Activated CD4-positive, alpha-beta T cell treated with anti-CD3 and anti-CD28 coated beads for 4 hours (primary cell): ENCODE measurements at regions not wholly inside any gene's neighbourhood (a gene's known extent, or its start where the extent isn't known, plus 50 kb on each side); places are given as distances from the start of the nearest gene placed in this dataset.
"Not testable (repeated sequence)": the region's sequence is repeated elsewhere in the genome, so short reads cannot be mapped to it uniquely, and the experiment has no call there.

Experiments
- DNase-seq, 2 donors: peaks; one replicate each; pipeline ENCODE4 v3.0.0-alpha.2; 2020

DNA sequence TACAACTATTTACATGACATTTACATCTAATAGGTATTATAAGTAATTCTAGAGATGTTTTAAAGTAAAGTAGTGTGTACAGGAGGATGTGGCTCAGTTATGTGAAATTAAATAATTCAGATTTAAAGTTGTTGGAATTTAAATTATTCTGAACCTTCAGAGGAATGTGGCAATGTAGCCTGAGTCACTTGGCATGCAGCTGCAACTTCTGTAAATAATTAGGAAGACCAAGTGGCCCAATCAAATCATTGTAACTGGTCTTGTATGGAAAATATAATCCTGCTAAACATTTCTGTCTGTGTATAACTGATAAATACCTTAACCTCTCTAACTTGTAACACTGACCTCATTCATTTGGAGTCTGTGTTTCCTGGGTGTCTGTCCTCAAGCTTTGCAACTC lies 828.9 kb downstream of the GLUD2 start:
- DNase-seq, result no peak

DNA sequence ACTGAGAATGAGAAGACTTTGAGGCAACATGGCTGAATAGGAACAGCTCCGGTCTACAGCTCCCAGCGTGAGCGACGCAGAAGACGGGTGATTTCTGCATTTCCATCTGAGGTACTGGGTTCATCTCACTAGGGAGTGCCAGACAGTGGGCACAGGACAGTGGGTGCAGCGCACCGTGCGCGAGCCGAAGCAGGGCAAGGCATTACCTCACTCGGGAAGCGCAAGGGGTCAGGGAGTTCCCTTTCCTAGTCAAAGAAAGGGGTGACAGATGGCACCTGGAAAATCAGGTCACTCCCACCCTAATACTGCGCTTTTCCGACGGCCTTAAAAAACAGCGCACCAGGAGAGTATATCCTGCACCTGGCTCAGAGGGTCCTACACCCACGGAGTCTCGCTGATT lies 829.9 kb downstream of the GLUD2 start:
- not testable (repeated sequence) for DNase-seq

DNA sequence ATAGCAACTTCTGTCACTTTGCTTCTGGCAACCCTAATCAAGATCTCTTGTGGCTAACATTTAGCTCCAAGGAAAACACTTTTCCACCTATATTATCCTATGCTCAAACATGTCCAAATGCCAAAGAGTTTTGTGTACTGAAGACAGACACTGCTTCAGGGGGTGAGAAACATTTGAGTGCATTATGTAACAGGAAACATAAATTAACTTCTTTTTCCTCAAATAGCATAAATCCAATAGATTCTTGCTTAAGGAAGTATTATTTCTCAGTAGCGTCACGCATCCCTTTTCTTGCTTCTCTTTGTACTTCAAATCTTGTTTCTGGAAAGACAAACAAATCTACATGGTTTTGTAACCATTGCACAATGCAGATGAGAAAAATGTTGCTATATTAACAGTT lies 839.1 kb downstream of the GLUD2 start:
- DNase-seq, result no peak

DNA sequence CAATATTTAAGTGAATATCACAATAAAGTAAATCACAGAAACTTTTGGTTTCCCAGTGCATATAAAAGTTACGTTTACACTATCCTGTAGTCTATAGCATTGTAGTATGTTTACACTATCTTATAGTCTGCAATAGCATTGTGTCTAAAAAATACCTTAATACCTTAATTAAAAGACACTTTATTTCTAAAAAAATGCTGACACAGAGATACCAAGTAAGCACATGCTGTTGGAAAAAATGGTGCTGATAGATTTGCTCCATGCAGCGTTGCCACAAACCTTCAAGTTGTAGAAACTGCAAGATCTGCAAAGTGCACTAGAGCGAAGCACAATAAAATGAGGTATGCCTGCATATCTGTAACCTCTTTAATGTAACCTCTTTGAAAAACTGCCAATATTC lies 847.3 kb downstream of the GLUD2 start:
- DNase-seq, result no peak

DNA sequence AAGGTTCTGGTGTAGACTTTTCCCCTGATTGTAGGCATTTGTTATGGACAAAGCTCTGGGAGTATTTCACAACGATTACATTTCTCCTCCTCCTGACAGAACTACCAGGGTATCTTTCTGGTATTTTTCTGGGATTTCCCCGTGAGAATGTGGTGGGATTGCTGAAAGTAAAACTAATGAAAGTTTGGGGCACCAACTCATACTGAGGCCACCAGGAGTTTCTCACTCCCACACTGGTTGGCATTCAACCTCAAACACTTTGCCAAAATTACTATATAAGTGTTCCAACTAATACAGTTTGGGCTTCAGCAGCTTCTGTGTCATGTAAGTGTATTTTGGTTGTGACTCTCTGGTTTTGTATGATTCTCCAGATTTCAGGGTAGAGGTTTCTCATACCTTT lies 855.1 kb downstream of the GLUD2 start:
- DNase-seq, result no peak

DNA sequence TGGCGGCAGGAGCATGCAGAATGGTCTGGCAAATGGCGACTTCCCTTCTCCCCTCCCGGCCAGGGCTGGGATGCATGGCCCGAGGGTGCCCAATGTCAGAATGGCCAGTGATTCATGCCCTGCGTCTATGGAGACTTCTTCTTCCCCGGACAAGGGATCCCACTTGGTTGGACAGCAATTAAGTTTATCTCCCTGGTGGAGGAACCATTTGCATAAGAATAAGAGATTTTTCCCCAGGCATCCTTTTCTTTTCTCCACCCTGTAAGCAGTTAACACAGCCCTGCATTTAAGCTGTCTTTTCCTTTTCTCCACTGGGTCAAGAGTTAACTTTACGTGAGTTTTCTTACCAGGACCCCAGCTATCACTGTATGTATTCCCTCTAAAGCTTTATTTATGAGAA lies 856.6 kb downstream of the GLUD2 start:
- no peak for DNase-seq

DNA sequence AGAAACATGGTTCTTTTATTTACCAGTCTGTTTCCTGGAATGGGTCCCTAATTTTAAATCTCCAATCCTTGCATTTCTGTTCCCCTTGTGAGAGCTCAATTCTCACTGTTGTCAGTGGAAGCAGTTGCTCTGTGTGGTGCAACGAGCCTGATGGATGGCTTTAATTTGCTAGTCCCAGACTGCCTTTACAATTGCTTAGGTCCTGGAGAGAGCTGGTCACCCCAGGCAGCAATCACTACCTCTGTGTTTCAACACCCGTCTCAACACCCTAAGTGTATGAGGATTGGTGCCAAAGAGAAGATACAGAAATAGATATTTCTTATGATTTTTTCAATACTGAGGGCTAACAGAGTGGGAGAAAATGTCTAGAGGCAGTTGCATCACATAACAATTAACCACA lies 873.8 kb downstream of the GLUD2 start:
- no peak for DNase-seq

DNA sequence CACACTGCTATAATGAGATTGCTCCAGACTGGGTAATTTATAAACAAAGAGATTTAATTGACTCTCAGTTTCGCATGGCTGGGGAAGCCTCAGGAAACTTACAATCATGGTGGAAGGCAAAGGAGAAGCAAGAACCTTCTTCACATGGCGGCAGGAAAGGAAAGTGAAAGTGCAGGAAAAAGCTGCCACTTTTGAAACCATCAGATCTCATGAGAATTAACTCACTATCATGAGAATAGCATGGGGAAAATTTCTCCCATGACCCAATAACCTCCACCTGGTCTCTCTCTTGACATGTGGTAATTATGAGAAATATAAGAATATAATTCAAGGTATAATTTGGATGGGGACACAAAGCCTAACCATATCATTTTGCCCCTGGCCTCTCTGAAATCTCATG lies 884.2 kb downstream of the GLUD2 start:
- no peak for DNase-seq

DNA sequence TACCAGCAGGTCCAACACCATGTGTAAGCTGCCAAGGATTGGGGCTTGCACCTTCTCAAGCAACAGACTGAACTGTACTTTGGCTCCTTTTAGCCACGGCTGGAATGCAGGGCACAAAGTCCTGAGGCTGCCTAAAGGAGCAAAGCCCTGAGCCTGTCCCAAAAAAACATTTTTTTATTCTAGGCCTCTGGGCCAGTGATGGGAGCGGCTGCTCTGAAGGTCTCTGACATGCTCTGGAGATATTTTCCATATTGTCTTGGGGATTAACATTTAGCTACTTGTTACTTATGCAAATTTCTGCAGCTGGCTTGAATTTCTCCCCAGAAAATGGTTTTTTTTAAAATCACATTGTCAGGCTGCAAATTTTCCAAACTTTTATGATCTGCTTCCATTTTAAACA lies 885.3 kb downstream of the GLUD2 start:
- DNase-seq, result no peak

DNA sequence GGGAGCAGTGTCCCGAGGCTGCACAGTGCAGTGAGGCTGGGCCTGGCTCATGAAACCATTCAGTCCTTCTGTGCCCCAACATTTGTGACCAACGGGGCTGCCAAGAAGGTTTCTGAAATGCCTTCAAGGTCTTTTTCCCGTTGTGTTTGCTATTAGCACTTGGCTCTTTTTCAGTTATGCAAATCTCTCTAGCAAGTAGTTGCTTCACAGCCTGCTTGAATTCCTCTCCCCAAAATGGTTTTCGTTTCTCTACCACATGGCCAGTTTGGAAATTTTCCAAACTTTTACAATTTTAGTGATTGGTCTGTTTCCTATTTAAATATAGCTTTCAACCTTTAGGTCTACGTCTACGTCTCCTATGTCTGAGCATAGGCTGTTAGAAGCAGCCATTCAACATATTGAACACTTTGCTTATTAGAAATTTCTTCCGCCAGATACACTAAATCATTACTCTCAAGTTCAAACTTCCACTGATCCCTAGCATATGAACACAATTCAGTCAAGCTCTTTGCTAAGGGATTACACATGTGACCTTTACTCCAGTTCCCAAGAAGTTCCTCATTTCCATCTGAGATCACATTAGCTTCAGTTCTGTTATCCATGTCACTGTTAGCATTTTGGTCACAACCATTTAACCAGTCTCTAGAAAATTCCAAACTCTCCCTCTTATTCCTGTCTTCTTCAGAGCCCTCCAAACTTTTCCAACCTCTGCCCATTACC lies 901.8 kb downstream of the GLUD2 start:
- DNase-seq, result no peak

DNA sequence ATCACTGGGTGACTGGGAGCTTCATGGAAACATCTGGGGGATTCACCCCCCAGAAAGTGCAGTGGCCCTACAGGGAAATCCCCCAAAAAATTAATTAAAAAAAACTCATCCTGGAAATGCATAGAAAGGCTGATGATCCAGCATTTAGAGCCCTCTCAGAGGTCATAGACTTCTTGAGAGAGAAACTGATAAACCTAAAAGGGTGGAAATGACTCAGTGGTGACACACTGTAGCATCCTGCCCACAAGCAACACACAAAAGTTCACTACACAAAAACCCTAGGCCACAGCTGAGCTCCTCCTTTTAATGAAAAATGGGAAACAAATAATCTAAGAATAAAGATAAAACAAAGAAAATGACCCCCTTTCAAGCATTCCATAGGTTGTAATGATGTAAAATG lies 911.5 kb downstream of the GLUD2 start:
- DNase-seq, result no peak

DNA sequence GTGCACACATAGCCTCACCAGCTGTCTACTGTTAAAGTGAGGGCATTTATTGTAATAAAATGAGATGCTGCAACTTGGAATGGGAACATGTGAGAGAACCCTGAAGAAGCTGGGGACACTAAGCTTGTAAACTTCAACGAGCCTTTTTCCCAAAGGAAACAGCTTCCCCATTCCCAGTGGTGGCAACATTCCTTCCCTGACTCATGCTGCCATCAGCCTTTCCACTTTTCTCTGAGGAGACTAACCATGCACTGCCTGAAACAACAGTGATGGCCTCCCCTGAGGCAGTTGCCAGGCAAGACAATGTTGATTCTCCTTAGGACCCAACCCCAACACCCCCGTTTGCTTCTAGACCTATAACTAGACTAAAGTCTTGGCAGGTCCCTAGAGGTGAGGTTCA lies 928.3 kb downstream of the GLUD2 start:
- DNase-seq, result no peak

DNA sequence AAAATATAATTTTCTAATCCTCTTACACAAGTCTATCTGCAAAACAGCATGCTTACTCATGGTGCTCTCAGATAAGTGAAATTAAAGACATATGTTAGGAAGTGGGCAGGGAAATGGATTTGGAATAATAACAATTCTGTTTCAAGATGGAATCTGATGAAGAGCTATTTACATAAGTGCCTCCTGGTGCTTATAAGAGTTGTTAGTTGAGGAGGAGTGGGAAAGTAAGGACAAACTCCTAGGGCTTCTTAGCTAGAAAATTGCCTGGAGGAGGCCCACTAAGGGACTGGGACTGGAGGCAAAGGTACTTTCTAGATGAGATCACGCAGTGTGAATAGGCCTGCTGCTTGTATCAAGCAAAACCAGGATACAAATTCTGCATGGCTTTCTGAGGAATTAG lies 939.8 kb downstream of the GLUD2 start:
- DNase-seq, result no peak

DNA sequence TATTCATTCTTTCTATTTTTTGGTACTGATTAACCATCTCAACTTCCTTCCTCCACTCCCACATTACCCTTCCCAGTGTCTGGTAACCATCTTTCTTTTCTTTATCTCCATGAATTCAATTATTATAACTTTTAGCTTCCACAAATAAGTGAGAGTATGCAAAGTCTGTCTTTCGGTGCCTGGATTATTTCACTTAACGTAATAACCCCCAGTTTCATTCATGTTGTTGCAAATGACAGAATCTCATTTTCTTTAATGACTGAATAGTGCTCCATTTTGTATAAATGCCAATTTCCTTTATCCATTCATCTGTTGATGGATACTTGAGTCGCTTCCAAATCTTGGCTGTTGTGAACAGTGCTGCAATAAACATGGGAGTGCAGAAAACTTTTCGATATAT lies 940.4 kb downstream of the GLUD2 start:
- no peak for DNase-seq

DNA sequence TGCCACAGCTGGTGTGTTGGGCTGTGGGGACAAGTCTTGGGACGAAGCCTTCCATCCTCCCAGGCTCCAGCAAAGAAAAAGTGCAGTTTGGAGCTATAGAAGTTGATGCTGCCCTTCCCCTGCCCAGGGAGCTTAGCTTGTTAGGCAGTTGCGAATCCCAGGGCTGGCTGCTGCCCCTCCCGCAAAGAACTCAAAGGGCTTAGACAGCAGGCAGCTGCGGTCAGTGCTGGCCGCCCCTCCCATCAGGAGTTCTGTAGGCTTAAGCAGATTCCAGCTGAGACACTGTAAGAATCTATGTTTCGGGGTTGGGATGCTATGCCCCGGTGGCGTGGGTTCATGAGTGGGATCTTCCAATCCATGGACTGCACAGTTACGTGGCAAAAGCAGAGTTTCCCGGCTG lies 956.7 kb downstream of the GLUD2 start:
- no peak for DNase-seq

DNA sequence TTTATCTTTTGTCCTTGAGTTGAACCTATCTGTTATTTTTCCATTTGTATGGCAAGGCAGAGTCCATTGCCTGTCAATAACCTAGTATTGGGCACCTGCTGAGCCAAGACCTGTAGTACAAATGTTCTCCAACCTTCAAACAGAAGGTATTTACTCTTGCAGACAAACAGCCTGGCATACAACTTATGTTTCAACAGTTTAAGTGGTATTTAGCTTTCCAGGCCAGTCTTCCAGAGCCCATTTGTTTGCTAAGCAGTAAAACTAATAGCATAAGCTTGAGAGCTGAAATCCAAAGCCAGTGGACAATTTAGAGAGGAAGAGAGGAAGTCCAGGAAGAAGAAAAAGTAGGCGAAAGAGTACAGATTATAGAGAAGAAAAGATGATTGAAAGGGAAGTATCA lies 979.3 kb downstream of the GLUD2 start:
- DNase-seq, result no peak

DNA sequence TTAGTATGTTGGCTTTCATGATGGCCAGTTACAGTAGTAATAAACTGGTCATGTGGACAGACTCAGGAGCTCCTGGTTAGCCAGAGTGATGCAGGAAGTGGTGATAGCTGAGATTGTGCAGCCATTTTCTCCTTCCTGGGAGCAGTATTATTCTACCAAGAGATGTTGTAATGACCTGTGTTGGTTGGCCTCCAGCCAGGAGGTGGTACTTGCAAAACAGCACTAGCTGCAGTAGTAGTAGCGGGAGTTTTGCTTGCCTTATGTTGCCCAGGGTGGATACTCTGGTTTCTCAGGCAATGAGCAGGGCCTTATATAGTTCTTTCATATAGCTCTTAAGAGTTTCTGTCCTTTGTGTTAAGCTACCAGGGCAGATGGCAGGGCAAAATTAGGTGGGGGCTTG lies 998.8 kb downstream of the GLUD2 start:
- no peak for DNase-seq

DNA sequence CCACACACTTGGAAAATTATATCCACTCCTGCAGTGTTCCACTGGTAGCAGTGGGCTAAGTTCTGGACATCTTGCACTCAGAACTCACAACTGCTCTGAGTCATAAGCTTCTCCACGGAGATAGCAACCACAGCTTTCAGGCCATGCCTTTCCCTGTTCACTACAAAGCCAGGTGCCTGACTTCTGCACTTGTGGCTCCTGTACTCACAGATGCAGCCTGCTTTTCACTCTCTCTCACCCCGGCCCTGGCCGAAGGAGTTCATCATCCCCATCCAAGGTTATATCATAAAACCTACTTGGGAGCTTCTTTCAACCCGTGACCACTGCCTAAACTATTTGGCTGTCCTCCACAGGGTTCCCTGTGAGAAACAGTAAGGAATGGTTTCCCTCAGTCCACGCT lies 999.4 kb downstream of the GLUD2 start:
- DNase-seq, result no peak

DNA sequence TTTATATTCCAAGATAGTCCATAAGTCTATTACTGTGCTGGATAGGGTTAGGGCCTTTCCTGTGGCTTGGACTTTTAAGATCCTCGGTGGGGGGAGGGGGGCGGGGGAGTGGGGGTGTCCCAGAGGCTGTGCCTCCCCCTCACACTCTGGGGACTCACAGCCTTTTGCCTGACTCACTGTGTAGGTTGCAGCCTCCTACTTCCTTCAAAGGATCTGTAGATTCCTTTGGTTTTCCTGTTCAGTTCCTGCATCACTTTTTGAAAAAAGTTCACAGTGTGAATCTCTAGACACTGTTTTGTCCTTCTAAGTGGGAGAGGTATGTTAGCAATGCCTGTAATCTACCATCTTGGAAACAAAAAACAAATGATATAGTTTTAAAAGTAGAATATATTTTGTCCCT lies 999.9 kb downstream of the GLUD2 start:
- DNase-seq, result no peak

DNA sequence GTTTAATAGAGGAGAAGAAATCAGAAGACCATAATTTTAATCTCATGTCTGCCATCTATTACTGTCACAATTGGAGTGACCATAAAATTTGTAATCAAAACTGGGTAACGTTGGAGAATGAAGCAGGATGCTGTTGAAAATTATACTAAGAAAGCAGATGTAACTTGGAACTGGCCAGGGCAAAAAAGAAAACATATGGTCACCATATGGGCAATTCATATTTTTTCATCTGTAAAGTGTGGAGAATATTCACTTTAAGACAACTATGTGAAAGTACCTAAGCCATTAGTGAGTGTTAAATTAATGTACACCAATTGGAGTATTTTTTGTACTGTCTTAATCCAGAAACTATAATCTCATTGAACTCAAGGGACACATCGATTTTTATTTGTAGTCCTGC lies 1008.0 kb downstream of the GLUD2 start:
- DNase-seq, result no peak

DNA sequence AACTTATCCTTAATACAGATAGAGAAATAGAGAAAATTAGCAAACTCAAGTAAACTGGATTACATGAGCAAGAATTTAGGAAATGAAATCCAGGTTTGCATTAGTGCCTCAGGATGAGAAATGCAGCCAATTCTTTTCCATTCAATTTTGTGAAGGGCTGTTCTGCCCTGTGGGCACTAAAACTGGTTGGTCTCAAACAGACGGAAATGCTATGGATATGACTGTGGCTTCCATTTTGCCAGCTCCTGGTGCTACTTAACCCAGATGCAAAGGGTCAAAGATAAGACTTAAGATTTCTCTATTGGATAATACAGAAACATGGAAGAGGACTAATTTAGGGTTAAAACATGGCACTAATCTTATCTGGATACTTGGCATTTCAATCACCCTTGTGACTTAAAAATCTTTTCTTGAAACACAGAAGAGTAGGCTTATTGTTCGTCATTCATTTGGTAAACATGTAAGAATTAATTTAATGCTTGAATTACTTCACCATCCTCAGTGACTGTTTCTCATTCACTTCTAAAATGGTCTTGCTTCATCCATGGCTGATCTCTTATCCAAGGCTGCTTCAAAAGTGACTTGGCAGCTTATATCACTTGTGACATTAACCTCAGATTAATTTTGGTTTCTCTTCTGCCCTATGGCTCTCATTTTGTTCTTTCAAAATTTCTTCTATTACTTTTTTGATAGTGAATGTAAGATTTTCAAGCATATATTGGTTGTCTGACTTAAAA lies 1008.7 kb downstream of the GLUD2 start:
- DNase-seq, result no peak

DNA sequence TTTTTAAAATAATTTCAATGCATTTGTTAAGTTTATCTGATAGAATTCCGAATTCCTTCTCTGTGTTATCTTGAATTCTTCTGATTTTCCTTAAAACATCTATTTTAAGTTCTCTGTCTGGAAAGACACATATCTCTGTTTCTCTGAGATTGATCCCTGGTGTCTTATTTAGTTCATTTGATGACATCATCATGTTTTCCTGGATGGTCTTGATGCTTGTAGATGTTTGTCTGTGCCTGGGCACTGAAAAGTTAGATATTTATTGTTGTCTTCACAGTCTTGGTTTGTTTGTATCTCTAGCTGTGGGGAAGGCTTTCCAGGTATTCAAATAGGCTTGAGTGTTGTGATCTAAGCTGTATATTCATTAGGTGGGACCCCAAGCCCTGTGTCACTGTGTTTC lies 1028.8 kb downstream of the GLUD2 start:
- no peak for DNase-seq

DNA sequence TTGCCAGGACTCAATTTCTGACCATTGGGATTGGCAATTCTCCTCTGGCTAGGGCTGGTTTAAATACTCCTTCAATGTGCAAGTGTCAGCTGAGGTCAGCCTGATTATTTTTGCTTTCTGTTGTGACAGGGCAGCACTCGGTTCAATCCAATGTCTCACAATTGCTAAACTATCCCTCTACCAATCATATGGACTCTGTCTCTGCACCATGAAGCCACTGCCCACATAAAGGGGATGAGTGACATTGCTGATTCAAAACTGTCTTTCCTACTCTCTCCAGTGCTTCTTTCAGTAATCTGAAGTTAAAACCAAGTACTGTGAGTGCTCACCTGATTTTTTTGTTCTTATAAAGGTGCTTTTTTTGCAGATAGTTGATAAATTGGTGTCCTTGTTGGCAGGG lies 1030.7 kb downstream of the GLUD2 start:
- DNase-seq, result no peak

DNA sequence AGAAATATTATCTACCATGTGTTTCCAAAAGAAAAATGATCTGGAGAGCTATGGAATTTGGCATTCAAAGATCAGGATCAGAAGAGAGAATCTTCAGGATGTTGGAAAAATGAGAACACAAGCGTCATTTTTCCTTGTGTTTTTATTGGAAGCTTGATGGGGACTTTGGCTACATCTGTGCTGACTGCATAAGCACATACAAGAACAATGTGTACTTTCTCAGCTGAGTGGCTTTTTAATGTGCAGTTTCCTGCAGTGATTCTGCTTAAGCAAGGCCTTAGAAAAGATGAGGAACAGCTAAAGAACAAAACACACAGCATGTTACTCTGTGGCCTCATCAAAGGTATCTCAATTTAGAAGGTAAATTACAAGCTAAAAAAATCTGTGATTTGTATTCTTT lies 1039.9 kb downstream of the GLUD2 start:
- no peak for DNase-seq

DNA sequence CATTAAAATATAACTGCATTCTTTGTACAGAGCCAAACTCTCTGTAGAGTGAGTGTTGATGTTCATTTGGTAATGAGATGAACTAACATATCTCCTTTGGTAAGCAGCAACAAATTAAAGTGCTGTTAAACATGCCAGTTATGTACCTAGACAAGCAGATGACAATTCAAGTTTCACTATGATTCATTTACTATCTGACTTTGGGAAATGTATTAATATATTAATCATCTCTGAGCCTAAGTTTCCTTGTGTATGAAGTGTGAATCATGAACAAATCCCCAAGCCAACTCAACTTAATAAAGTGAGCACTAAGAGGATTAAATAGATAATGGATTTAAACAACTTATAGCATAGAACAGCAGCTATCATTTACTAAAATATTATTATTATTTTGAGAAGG lies 1044.2 kb downstream of the GLUD2 start:
- DNase-seq, result no peak
